K562 (cell line): ENCODE measurements at regions not wholly inside any gene's neighbourhood (a gene's known extent, or its start where the extent isn't known, plus 50 kb on each side); places are given as distances from the start of the nearest gene placed in this dataset.

Source experiments
- ATAC-seq: fragments of 200-7000 bp; cut with Tn5 transposase; 3 replicates; pipeline ENCODE4 v1.9.1; 2020; ENCODE audit warnings: moderate library complexity
- BruUV-seq: library from RNA; stranded (reverse); fragments of 400-500 nt; replicated peaks from 2 replicates; lab custom pipeline; 2021; lab: Mats Ljungman, UMichigan
- CTCF ChIA-PET: fragments of 300-600 bp; formaldehyde crosslinking; extraction: SDS; loops from one replicate; lab custom pipeline; 2021; ENCODE audit warnings: low intra/inter-chr PET ratio; lab: Yijun Ruan, JAX
- POLR2A ChIA-PET: fragments of 300-600, 350-650 bp; sonication (Branson Sonifier 250); formaldehyde crosslinking; extraction: SDS; loops from one replicate; lab custom pipeline; 2021; ENCODE audit warnings: antibody characterized with exemption, inconsistent platforms; lab: Yijun Ruan, JAX
- DNase-seq, 4 experiments: peaks; one replicate each; pipeline versions ENCODE4 v3.0.0 to v3.0.0-alpha.2; 2011 to 2018; ENCODE audit warnings: low spot score in 3 of 4, mixed read lengths in 3 of 4; ENCODE audit errors: extremely low read depth in 1 of 4
- FAIRE-seq: peaks from 2 replicates; lab custom pipeline; 2011; peaks lifted over from hg19 to GRCh38; lab: Jason Lieb, UNC
- H2AFZ ChIP-seq: 2 replicates; pipeline ENCODE4 v1.6.0; 2011; ENCODE audit warnings: low read depth, low read length, control low read depth, inconsistent platforms
- H3K27ac ChIP-seq: fragments of 200-600 bp; 3 replicates; pipeline ENCODE4 v1.8.0; 2011; ENCODE audit warnings: low read depth, mild to moderate bottlenecking, control low read depth, inconsistent platforms, low read length, moderate library complexity, mixed read lengths; ENCODE audit errors: extremely low read depth
- H3K27me3 ChIP-seq, 2 experiments: fragments of 300-600 bp in 1 of 2; 2 replicates in 1 of 2; 3 replicates in 1 of 2; pipeline versions ENCODE4 v1.6.0 to v1.8.0; 2011; ENCODE audit warnings: inconsistent platforms in 2 of 2, low read length in 2 of 2, mild to moderate bottlenecking in 1 of 2, mixed read lengths in 1 of 2, moderate library complexity in 1 of 2; ENCODE audit not compliant: control insufficient read depth in 2 of 2, insufficient read depth in 2 of 2
- H3K36me3 ChIP-seq: fragments of 300-600 bp; 3 replicates; pipeline ENCODE4 v1.8.0; 2011; ENCODE audit warnings: mild to moderate bottlenecking, low read length, inconsistent platforms; ENCODE audit not compliant: control insufficient read depth, insufficient read depth
- H3K4me1 ChIP-seq, 2 experiments: fragments of 200-600 bp in 1 of 2; replicated peaks in 1 of 2; 2 replicates in 1 of 2; 3 replicates in 1 of 2; pipeline versions ENCODE4 v1.5.1 to v1.8.0; 2011; ENCODE audit warnings: inconsistent platforms in 2 of 2, low read length in 2 of 2, mild to moderate bottlenecking in 1 of 2, mixed read lengths in 1 of 2, moderate library complexity in 1 of 2; ENCODE audit not compliant: control insufficient read depth in 2 of 2, insufficient read depth in 2 of 2
- H3K4me2 ChIP-seq: 2 replicates; pipeline ENCODE4 v1.6.1; 2011; ENCODE audit warnings: low read length, control low read depth, inconsistent platforms, mixed read lengths; ENCODE audit not compliant: insufficient read depth
- H3K4me3 ChIP-seq: fragments of 200-600 bp; sonication (generic), shearing (Covaris generic); 2 replicates; pipeline ENCODE4 v1.5.1; 2016; ENCODE audit warnings: control low read depth, inconsistent platforms
- H3K79me2 ChIP-seq: fragments of 200-600 bp; 3 replicates; pipeline ENCODE4 v1.8.0; 2011; ENCODE audit warnings: low read length, inconsistent platforms; ENCODE audit not compliant: control insufficient read depth, insufficient read depth
- H3K9ac ChIP-seq, 2 experiments: 2 replicates each; pipeline versions ENCODE4 v1.6.0 to v1.6.1; 2011; ENCODE audit warnings: low read depth in 2 of 2, low read length in 2 of 2, control low read depth in 1 of 2, inconsistent platforms in 1 of 2, mild to moderate bottlenecking in 1 of 2, mixed read lengths in 1 of 2; ENCODE audit not compliant: insufficient read depth in 1 of 2
- H3K9me1 ChIP-seq: one replicate; pipeline ENCODE4 v1.6.0; 2011; ENCODE audit warnings: inconsistent platforms, mild to moderate bottlenecking, low read length, moderate library complexity; ENCODE audit not compliant: control insufficient read depth, insufficient read depth
- H3K9me3 ChIP-seq: replicated peaks from 2 replicates; pipeline ENCODE4 v1.5.1; 2011; ENCODE audit warnings: low read depth, low read length, inconsistent platforms; ENCODE audit not compliant: control insufficient read depth, insufficient read depth
- H4K20me1 ChIP-seq: replicated peaks from 2 replicates; pipeline ENCODE4 v1.6.1; 2011; ENCODE audit warnings: low read length, inconsistent platforms, mixed read lengths; ENCODE audit not compliant: control insufficient read depth, insufficient read depth
- ARNT ChIP-seq, 2 experiments: fragments of 450-650 bp; IDR thresholded peaks; 2 replicates each; pipeline ENCODE4 v1.6.1; 2016; ENCODE audit warnings: mild to moderate bottlenecking in 1 of 2
- C11orf30 ChIP-seq: fragments of 450-650 bp; IDR thresholded peaks from 2 replicates; pipeline ENCODE4 v1.6.1; 2016; ENCODE audit warnings: low read depth, mild to moderate bottlenecking
- CAMTA2 ChIP-seq: fragments of 250-450 bp; sonication (Bioruptor Pico); conservative IDR thresholded peaks from 2 replicates; pipeline ENCODE4 v1.5.1; 2022
- CREBBP ChIP-seq: IDR thresholded peaks from one replicate; pipeline ENCODE4 v1.6.1; 2012; ENCODE audit warnings: low read depth, mild to moderate bottlenecking, control low read depth, inconsistent platforms, low read length
- DACH1 ChIP-seq: fragments of 450-650 bp; IDR thresholded peaks from 2 replicates; pipeline ENCODE4 v1.6.1; 2018; ENCODE audit not compliant: partially characterized antibody
- E2F6 ChIP-seq, 2 experiments: IDR thresholded peaks; 2 replicates each; pipeline ENCODE4 v1.6.1; 2011; ENCODE audit warnings: borderline replicate concordance in 1 of 2, control low read depth in 1 of 2, low read depth in 1 of 2, low read length in 1 of 2, mild to moderate bottlenecking in 1 of 2, mixed read lengths in 1 of 2, moderate library complexity in 1 of 2; ENCODE audit not compliant: insufficient read depth in 1 of 2, insufficient read length in 1 of 2, poor library complexity in 1 of 2, severe bottlenecking in 1 of 2; ENCODE audit errors: extremely low read depth in 1 of 2
- IFI16 ChIP-seq: fragments of 250-450 bp; sonication (Bioruptor Pico); IDR thresholded peaks from 2 replicates; pipeline ENCODE4 v2.1.2; 2022; ENCODE audit warnings: mild to moderate bottlenecking, inconsistent platforms
- JUND ChIP-seq, 2 experiments: IDR thresholded peaks; 2 replicates in 1 of 2; 3 replicates in 1 of 2; pipeline ENCODE4 v1.6.1; 2011; ENCODE audit warnings: borderline replicate concordance in 2 of 2, low read depth in 2 of 2, low read length in 2 of 2, improper control_type of control experiment in 1 of 2, missing biosample characterization in 1 of 2, missing genetic modification characterization in 1 of 2, missing genetic modification reagents in 1 of 2
- KAT2B ChIP-seq: IDR thresholded peaks from one replicate; pipeline ENCODE4 v1.6.1; 2012; ENCODE audit warnings: low read depth, mild to moderate bottlenecking, control low read depth, inconsistent platforms, low read length, moderate library complexity
- MEF2D ChIP-seq: conservative IDR thresholded peaks from 2 replicates; pipeline ENCODE4 v1.6.1; 2016; ENCODE audit warnings: low read depth, missing genetic modification characterization, missing compliant biosample characterization
- OTX1 ChIP-seq: fragments of 450-650 bp; formaldehyde crosslinking; IDR thresholded peaks from 2 replicates; pipeline ENCODE4 v1.4.0; 2022; ENCODE audit warnings: mild to moderate bottlenecking
- ZFPM2 ChIP-seq: fragments of 250-450 bp; sonication (Bioruptor Pico); IDR thresholded peaks from 2 replicates; pipeline ENCODE4 v1.5.1; 2022; ENCODE audit warnings: mild to moderate bottlenecking
- WGBS: fragments of 100-300 bp; shearing (Covaris generic); methylation state at CpG from one replicate; pipeline ENCODE4 v1.1.6; 2016; ENCODE audit warnings: low coverage, mixed read lengths; ENCODE audit not compliant: insufficient coverage; ENCODE audit errors: missing lambda C conversion rate; 5-methylcytosine and 5-hydroxymethylcytosine counted together
- in situ Hi-C: fragments of 300-500 bp; cut with MboI; formaldehyde crosslinking; loops from 4 replicates; pipeline ENCODE4 v1.15.0; 2018; ENCODE audit warnings: inconsistent platforms, mixed read lengths
- intact Hi-C: fragments of 100-400 bp; cut with micrococcal nuclease; formaldehyde crosslinking; loops from 2 replicates; pipeline ENCODE4 v1.14.2; 2022
- TF ChIP-seq, protein P1 (sequence below): fragments of 450-650 bp; IDR thresholded peaks from 2 replicates; pipeline ENCODE4 v1.6.1; 2016
- TF ChIP-seq, protein P2 (sequence below): fragments of 450-650 bp; formaldehyde crosslinking; IDR thresholded peaks from 2 replicates; pipeline ENCODE4 v1.4.0; 2020; ENCODE audit warnings: mild to moderate bottlenecking, moderate library complexity
- TF ChIP-seq, protein P3 (sequence below): fragments of 450-650 bp; formaldehyde crosslinking; IDR thresholded peaks from 2 replicates; pipeline ENCODE4 v1.4.0; 2022; ENCODE audit warnings: missing genetic modification characterization
- TF ChIP-seq, protein P4 (sequence below): fragments of 450-650 bp; conservative IDR thresholded peaks from 2 replicates; pipeline ENCODE4 v1.6.1; 2016; ENCODE audit warnings: missing genetic modification characterization, low read depth, mild to moderate bottlenecking, missing compliant biosample characterization, moderate library complexity

GRCh38 chrX:96382018-96382417 lies 302.6 kb upstream of the DIAPH2 start (continued):
- no peak for TF ChIP-seq IFI16 (CRISPR knock-in tag)
- no peak for TF ChIP-seq ARNT (IDR thresholded peaks at IDR 0.05)
- TF ChIP-seq MEF2D (tag) = no peak
- TF ChIP-seq, protein P1, sequence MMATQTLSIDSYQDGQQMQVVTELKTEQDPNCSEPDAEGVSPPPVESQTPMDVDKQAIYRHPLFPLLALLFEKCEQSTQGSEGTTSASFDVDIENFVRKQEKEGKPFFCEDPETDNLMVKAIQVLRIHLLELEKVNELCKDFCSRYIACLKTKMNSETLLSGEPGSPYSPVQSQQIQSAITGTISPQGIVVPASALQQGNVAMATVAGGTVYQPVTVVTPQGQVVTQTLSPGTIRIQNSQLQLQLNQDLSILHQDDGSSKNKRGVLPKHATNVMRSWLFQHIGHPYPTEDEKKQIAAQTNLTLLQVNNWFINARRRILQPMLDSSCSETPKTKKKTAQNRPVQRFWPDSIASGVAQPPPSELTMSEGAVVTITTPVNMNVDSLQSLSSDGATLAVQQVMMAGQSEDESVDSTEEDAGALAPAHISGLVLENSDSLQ = no peak
- TF ChIP-seq JUND (IDR thresholded peaks at IDR 0.05; ENCODE audit: borderline replicate concordance, low read depth, low read length) = no peak
- TF ChIP-seq JUND (tag; IDR thresholded peaks at IDR 0.05; ENCODE audit: borderline replicate concordance, low read depth, low read length) = no peak
- no peak for TF ChIP-seq KAT2B
- no peak for TF ChIP-seq OTX1 (CRISPR knock-in tag)

GRCh38 chrX:96383428-96383827 lies 301.2 kb upstream of the DIAPH2 start:
- H3K4me3 ChIP-seq = no peak overlapping the region
- CTCF ChIA-PET = no interaction called here
- intact Hi-C loops = no loop called here
- H3K9me1 ChIP-seq = no peaks in the 10 kb centered on the region
- H3K79me2 ChIP-seq = no peaks in the 10 kb centered on the region
- no TSS peak for BruUV-seq
- no peak overlapping the region for H3K9ac ChIP-seq
- ATAC-seq = no peak
- in situ Hi-C loops = no loop called here
- no peak overlapping the region for H2AFZ ChIP-seq
- no peaks in the 10 kb centered on the region for H3K9me3 ChIP-seq
- WGBS = 5% methylated on average over 2 of the region's 2 CpGs
- H3K4me2 ChIP-seq = no peak overlapping the region
- H3K36me3 ChIP-seq = no peaks in the 10 kb centered on the region
- no peak for DNase-seq
- no peaks in the 10 kb centered on the region for H3K4me1 ChIP-seq
- POLR2A ChIA-PET = no interaction called here
- no peaks in the 10 kb centered on the region for H3K27me3 ChIP-seq
- H4K20me1 ChIP-seq = no peaks in the 10 kb centered on the region
- no peak overlapping the region for H3K27ac ChIP-seq
- FAIRE-seq = no peak
- TF ChIP-seq, protein P2, sequence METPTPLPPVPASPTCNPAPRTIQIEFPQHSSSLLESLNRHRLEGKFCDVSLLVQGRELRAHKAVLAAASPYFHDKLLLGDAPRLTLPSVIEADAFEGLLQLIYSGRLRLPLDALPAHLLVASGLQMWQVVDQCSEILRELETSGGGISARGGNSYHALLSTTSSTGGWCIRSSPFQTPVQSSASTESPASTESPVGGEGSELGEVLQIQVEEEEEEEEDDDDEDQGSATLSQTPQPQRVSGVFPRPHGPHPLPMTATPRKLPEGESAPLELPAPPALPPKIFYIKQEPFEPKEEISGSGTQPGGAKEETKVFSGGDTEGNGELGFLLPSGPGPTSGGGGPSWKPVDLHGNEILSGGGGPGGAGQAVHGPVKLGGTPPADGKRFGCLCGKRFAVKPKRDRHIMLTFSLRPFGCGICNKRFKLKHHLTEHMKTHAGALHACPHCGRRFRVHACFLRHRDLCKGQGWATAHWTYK (CRISPR knock-in tag) = no peak
- TF ChIP-seq, protein P3, sequence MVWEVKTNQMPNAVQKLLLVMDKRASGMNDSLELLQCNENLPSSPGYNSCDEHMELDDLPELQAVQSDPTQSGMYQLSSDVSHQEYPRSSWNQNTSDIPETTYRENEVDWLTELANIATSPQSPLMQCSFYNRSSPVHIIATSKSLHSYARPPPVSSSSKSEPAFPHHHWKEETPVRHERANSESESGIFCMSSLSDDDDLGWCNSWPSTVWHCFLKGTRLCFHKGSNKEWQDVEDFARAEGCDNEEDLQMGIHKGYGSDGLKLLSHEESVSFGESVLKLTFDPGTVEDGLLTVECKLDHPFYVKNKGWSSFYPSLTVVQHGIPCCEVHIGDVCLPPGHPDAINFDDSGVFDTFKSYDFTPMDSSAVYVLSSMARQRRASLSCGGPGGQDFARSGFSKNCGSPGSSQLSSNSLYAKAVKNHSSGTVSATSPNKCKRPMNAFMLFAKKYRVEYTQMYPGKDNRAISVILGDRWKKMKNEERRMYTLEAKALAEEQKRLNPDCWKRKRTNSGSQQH = no peak
- TF ChIP-seq C11orf30 = no peak
- TF ChIP-seq CAMTA2 (CRISPR knock-in tag) = no peak
- TF ChIP-seq, protein P4, sequence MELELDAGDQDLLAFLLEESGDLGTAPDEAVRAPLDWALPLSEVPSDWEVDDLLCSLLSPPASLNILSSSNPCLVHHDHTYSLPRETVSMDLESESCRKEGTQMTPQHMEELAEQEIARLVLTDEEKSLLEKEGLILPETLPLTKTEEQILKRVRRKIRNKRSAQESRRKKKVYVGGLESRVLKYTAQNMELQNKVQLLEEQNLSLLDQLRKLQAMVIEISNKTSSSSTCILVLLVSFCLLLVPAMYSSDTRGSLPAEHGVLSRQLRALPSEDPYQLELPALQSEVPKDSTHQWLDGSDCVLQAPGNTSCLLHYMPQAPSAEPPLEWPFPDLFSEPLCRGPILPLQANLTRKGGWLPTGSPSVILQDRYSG = no peak
- no peak for TF ChIP-seq DACH1
- no peak for TF ChIP-seq E2F6 (IDR thresholded peaks at IDR 0.05; ENCODE audit: borderline replicate concordance in 1 of 2, extremely low read depth in 1 of 2, insufficient read depth in 1 of 2, insufficient read length in 1 of 2, low read depth in 1 of 2, low read length in 1 of 2, poor library complexity in 1 of 2, severe bottlenecking in 1 of 2)
- TF ChIP-seq CREBBP = no peak
- TF ChIP-seq ZFPM2 (CRISPR knock-in tag) = no peak
